ENCODE measurements at regions not wholly inside any gene's neighbourhood (a gene's known extent, or its start where the extent isn't known, plus 50 kb on each side); places are given as distances from the start of the nearest gene placed in this dataset.

DNA sequence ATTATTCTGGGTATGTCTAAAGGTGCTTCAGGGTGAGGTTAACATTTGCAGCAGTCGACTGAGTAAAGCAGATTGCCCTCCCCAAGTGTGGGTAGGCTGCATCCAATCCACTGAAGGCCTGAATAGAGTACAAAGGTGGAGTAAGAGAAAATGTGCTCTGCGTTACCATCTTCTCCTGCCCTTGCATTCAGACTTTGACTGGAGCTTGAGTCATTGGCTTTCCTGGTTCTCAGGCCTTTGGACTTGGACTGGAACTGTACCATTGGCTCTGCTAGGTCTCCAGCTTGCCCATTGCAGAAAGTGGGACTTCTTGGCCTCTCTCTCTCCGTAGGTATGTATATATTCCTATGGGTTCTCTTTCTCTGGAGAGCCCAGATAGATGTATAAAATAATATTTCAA lies 120.9 kb upstream of the CNTLN start:
- TF ChIP-seq CTCF (IDR thresholded peaks at IDR 0.05; ENCODE audit: control extremely low read depth in 1 of 3, insufficient read depth in 1 of 3, low read depth in 1 of 3, low read length in 3 of 3), result no peak
- TF ChIP-seq RAD21 (IDR thresholded peaks at IDR 0.05 in 1 of 2, conservative IDR thresholded peaks at IDR 0.05 in 1 of 2; ENCODE audit: low read depth in 2 of 2, low read length in 2 of 2), result no peak
- no peak for TF ChIP-seq CBX5 (IDR thresholded peaks at IDR 0.05; ENCODE audit: low read depth, low read length)
- TF ChIP-seq PHF8 (conservative IDR thresholded peaks at IDR 0.05; ENCODE audit: low read depth, low read length), result no peak
- no peak for TF ChIP-seq EZH2 (IDR thresholded peaks at IDR 0.05; ENCODE audit: low read depth, low read length, severe bottlenecking)
- TF ChIP-seq POLR2AphosphoS5 (IDR thresholded peaks at IDR 0.05; ENCODE audit: low read depth, low read length), result no peak
- no peak for TF ChIP-seq KDM1A (IDR thresholded peaks at IDR 0.05; ENCODE audit: borderline replicate concordance, low read length)
- TF ChIP-seq TBP (IDR thresholded peaks at IDR 0.05; ENCODE audit: low read depth, low read length), result no peak
- TF ChIP-seq JUND (IDR thresholded peaks at IDR 0.05; ENCODE audit: low read length), result no peak
- no peak for TF ChIP-seq RFX5 (IDR thresholded peaks at IDR 0.05; ENCODE audit: borderline replicate concordance, low read depth, low read length)
- TF ChIP-seq, protein P1, sequence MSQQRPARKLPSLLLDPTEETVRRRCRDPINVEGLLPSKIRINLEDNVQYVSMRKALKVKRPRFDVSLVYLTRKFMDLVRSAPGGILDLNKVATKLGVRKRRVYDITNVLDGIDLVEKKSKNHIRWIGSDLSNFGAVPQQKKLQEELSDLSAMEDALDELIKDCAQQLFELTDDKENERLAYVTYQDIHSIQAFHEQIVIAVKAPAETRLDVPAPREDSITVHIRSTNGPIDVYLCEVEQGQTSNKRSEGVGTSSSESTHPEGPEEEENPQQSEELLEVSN (IDR thresholded peaks at IDR 0.05), result no peak
- TF ChIP-seq POLR2A (IDR thresholded peaks at IDR 0.05; ENCODE audit: control extremely low read depth in 1 of 2, low read depth in 2 of 2, low read length in 2 of 2), result no peak
- TF ChIP-seq TAF1 (IDR thresholded peaks at IDR 0.05; ENCODE audit: low read depth, low read length), result no peak

Measured in H1 (cell line).